ENCODE measurements at regions not wholly inside any gene's neighbourhood (a gene's known extent, or its start where the extent isn't known, plus 50 kb on each side); places are given as distances from the start of the nearest gene placed in this dataset.
A peak's percentile ranks its signal among the peaks of the same experiment; 100 is the strongest.

- DNase-seq: no peak
- Histone ChIP-seq H3K36me3 (no peaks in the 10 kb centered on the region), H3K9me3 (no peaks in the 10 kb centered on the region), H3K27me3 (peaks cover 18% of the 10 kb centered on the region), H3K4me1 (no peaks in the 10 kb centered on the region), H3K4me3 (ENCODE audit: low read depth, low read length) (no peak overlapping the region)
- no peak for TF ChIP-seq CTCF (IDR thresholded peaks at IDR 0.05; ENCODE audit: low read depth, low read length)
These were observed 200.1 kb downstream of the BMP7 start for GRCh38 chr20:57066126-57066900.

- Histone ChIP-seq H3K4me1 (no peaks in the 10 kb centered on the region), H3K4me3 (ENCODE audit: low read depth, low read length) (no peak overlapping the region), H3K27me3 (peaks cover 7% of the 10 kb centered on the region), H3K36me3 (no peaks in the 10 kb centered on the region), H3K9me3 (no peaks in the 10 kb centered on the region)
- no peak for DNase-seq
- TF ChIP-seq CTCF (IDR thresholded peaks at IDR 0.05; ENCODE audit: low read depth, low read length): no peak
These were observed 197.0 kb downstream of the BMP7 start for GRCh38 chr20:57069442-57069841.

GRCh38 chr20:57070296-57070695 is 196.1 kb downstream of the BMP7 start:
- H3K9me3 ChIP-seq: no peaks in the 10 kb centered on the region
- H3K4me3 ChIP-seq (ENCODE audit: low read depth, low read length): no peak overlapping the region
- H3K4me1 ChIP-seq: no peaks in the 10 kb centered on the region
- no peak for DNase-seq
- H3K27me3 ChIP-seq: peaks cover 4% of the 10 kb centered on the region
- no peak for TF ChIP-seq CTCF (IDR thresholded peaks at IDR 0.05; ENCODE audit: low read depth, low read length)
- no peaks in the 10 kb centered on the region for H3K36me3 ChIP-seq

GRCh38 chr20:57071283-57071731 is 195.1 kb downstream of the BMP7 start:
- no peaks in the 10 kb centered on the region for H3K9me3 ChIP-seq
- no peaks in the 10 kb centered on the region for H3K4me1 ChIP-seq
- no peak for DNase-seq
- TF ChIP-seq CTCF (IDR thresholded peaks at IDR 0.05; ENCODE audit: low read depth, low read length): no peak
- peak overlapping the region; percentile 23 for H3K4me3 ChIP-seq (ENCODE audit: low read depth, low read length)
- peaks cover 3% of the 10 kb centered on the region for H3K27me3 ChIP-seq
- H3K36me3 ChIP-seq: no peaks in the 10 kb centered on the region

- Histone ChIP-seq H3K4me3 (ENCODE audit: low read depth, low read length) (no peak overlapping the region), H3K9me3 (no peaks in the 10 kb centered on the region), H3K36me3 (no peaks in the 10 kb centered on the region), H3K27me3 (peaks cover 3% of the 10 kb centered on the region), H3K4me1 (no peaks in the 10 kb centered on the region)
- TF ChIP-seq CTCF (IDR thresholded peaks at IDR 0.05; ENCODE audit: low read depth, low read length): no peak
- DNase-seq: no peak
These were observed 194.4 kb downstream of the BMP7 start for GRCh38 chr20:57071954-57072583.

- no peaks in the 10 kb centered on the region for H3K9me3 ChIP-seq
- no peak for TF ChIP-seq CTCF (IDR thresholded peaks at IDR 0.05; ENCODE audit: low read depth, low read length)
- H3K27me3 ChIP-seq: peaks cover 3% of the 10 kb centered on the region
These were observed 193.0 kb downstream of the BMP7 start for GRCh38 chr20:57073402-57073801.

More at GRCh38 chr20:57073402-57073801, 193.0 kb downstream of the BMP7 start:
- DNase-seq: no peak
- Histone ChIP-seq H3K4me3 (ENCODE audit: low read depth, low read length) (no peak overlapping the region), H3K4me1 (no peaks in the 10 kb centered on the region), H3K36me3 (no peaks in the 10 kb centered on the region)

Measured in BE2C (cell line).